ENCODE measurements at regions not wholly inside any gene's neighbourhood (a gene's known extent, or its start where the extent isn't known, plus 50 kb on each side); places are given as distances from the start of the nearest gene placed in this dataset.

GRCh38 chr9:81874931-81875330, 53.3 kb upstream of the SPATA31D4 start:
- no peak overlapping the region for H3K4me3 ChIP-seq (ENCODE audit: low read depth, low read length)
- peak; percentile 54 for DNase-seq (ENCODE audit: low read depth)
- TF ChIP-seq, protein P1, sequence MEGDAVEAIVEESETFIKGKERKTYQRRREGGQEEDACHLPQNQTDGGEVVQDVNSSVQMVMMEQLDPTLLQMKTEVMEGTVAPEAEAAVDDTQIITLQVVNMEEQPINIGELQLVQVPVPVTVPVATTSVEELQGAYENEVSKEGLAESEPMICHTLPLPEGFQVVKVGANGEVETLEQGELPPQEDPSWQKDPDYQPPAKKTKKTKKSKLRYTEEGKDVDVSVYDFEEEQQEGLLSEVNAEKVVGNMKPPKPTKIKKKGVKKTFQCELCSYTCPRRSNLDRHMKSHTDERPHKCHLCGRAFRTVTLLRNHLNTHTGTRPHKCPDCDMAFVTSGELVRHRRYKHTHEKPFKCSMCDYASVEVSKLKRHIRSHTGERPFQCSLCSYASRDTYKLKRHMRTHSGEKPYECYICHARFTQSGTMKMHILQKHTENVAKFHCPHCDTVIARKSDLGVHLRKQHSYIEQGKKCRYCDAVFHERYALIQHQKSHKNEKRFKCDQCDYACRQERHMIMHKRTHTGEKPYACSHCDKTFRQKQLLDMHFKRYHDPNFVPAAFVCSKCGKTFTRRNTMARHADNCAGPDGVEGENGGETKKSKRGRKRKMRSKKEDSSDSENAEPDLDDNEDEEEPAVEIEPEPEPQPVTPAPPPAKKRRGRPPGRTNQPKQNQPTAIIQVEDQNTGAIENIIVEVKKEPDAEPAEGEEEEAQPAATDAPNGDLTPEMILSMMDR (conservative IDR thresholded peaks at IDR 0.05; ENCODE audit: low read depth, low read length), result no peak

DNA sequence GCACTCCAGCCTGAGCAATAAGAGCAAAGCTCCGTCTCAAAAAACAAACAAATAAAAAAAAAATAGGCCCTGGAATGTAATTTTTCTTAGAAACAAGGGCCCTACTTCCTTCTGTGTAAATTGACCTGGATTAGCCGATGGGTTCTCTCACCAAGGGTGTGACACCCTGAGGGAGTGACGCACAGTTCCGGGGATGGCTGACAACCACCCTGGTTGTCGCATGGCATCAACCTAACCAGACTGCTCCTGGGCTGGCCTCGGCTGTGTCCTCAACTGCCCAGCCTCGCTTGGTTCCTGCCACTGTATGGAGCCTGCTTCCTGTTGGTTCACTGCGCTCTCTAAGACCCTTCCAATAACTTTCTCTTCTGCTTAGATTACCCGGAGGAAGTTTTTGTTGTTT, 51.2 kb upstream of the SPATA31D4 start:
- no peak overlapping the region for H3K4me3 ChIP-seq (ENCODE audit: low read depth, low read length)
- DNase-seq (ENCODE audit: low read depth), result no peak
- TF ChIP-seq, protein P1 (conservative IDR thresholded peaks at IDR 0.05; ENCODE audit: low read depth, low read length), result no peak
